ENCODE measurements at regions not wholly inside any gene's neighbourhood (a gene's known extent, or its start where the extent isn't known, plus 50 kb on each side); places are given as distances from the start of the nearest gene placed in this dataset.

DNA sequence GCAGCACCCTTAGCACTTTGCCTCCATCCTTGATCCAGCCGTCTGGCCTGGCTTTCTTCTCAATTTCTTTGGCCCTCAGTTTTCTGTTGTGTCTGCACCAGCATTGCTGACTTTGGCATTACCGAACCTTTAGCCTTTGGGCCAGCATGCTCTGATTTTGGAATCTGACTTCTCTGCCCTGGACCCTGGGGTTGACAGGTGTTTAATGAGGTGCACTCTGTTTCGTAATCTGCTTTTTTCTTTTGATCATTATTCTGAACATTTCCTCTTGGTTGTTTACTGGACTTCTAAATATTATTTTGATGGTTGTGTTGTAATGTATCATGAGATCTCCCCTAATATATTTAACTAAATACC lies 71.5 kb upstream of the ENPP6 start:
- Histone ChIP-seq H3K4me3 (ENCODE audit: low read depth in 2 of 2, low read length in 2 of 2) (no peak overlapping the region), H3K4me1 (ENCODE audit: control insufficient read depth, insufficient read depth, low read length) (no peaks in the 10 kb centered on the region; the same call in 1 of the 2 replicates), H3K36me3 (ENCODE audit: control insufficient read depth, insufficient read depth, low read length) (no peaks in the 10 kb centered on the region), H3K27ac (ENCODE audit: low read length) (no peak overlapping the region), H3K9me3 (ENCODE audit: control insufficient read depth, insufficient read depth, low read depth, low read length) (no peaks in the 10 kb centered on the region), H3K27me3 (ENCODE audit: control insufficient read depth, insufficient read depth, low read length) (no peaks in the 10 kb centered on the region)
- intact Hi-C loops (cut with micrococcal nuclease; ENCODE audit: unreplicated experiment) (loop anchor here (10.0 kb wide), 1 partner anchor 186 kb away; the partner anchor contains the start of gene IRF2), in situ Hi-C loops (cut with HindIII; ENCODE audit: low pct_unique_long_range_greater_than_20kb, low sequenced_read_pairs) (no loop called here)
- DNase-seq (ENCODE audit: low read depth, low spot score) (no peak), ATAC-seq (no peak)
- CTCF ChIA-PET = no interaction called here
- POLR2A ChIA-PET = no interaction called here
- no TSS peak for BruUV-seq (replicated peaks)
- TF ChIP-seq SIN3A (IDR thresholded peaks at IDR 0.05; ENCODE audit: borderline replicate concordance, insufficient read depth, low read depth, low read length) (no peak), POLR2AphosphoS5 (IDR thresholded peaks at IDR 0.05; ENCODE audit: low read depth, low read length) (no peak), TCF7L2 (IDR thresholded peaks at IDR 0.05; ENCODE audit: low read depth, low read length) (no peak)
- TF ChIP-seq, protein P1, sequence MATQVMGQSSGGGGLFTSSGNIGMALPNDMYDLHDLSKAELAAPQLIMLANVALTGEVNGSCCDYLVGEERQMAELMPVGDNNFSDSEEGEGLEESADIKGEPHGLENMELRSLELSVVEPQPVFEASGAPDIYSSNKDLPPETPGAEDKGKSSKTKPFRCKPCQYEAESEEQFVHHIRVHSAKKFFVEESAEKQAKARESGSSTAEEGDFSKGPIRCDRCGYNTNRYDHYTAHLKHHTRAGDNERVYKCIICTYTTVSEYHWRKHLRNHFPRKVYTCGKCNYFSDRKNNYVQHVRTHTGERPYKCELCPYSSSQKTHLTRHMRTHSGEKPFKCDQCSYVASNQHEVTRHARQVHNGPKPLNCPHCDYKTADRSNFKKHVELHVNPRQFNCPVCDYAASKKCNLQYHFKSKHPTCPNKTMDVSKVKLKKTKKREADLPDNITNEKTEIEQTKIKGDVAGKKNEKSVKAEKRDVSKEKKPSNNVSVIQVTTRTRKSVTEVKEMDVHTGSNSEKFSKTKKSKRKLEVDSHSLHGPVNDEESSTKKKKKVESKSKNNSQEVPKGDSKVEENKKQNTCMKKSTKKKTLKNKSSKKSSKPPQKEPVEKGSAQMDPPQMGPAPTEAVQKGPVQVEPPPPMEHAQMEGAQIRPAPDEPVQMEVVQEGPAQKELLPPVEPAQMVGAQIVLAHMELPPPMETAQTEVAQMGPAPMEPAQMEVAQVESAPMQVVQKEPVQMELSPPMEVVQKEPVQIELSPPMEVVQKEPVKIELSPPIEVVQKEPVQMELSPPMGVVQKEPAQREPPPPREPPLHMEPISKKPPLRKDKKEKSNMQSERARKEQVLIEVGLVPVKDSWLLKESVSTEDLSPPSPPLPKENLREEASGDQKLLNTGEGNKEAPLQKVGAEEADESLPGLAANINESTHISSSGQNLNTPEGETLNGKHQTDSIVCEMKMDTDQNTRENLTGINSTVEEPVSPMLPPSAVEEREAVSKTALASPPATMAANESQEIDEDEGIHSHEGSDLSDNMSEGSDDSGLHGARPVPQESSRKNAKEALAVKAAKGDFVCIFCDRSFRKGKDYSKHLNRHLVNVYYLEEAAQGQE (IDR thresholded peaks at IDR 0.05; ENCODE audit: insufficient read depth in 1 of 2, low read depth in 2 of 2, low read length in 1 of 2) = no peak
- TF ChIP-seq, protein P2, sequence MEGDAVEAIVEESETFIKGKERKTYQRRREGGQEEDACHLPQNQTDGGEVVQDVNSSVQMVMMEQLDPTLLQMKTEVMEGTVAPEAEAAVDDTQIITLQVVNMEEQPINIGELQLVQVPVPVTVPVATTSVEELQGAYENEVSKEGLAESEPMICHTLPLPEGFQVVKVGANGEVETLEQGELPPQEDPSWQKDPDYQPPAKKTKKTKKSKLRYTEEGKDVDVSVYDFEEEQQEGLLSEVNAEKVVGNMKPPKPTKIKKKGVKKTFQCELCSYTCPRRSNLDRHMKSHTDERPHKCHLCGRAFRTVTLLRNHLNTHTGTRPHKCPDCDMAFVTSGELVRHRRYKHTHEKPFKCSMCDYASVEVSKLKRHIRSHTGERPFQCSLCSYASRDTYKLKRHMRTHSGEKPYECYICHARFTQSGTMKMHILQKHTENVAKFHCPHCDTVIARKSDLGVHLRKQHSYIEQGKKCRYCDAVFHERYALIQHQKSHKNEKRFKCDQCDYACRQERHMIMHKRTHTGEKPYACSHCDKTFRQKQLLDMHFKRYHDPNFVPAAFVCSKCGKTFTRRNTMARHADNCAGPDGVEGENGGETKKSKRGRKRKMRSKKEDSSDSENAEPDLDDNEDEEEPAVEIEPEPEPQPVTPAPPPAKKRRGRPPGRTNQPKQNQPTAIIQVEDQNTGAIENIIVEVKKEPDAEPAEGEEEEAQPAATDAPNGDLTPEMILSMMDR (IDR thresholded peaks at IDR 0.05) = no peak

DNA sequence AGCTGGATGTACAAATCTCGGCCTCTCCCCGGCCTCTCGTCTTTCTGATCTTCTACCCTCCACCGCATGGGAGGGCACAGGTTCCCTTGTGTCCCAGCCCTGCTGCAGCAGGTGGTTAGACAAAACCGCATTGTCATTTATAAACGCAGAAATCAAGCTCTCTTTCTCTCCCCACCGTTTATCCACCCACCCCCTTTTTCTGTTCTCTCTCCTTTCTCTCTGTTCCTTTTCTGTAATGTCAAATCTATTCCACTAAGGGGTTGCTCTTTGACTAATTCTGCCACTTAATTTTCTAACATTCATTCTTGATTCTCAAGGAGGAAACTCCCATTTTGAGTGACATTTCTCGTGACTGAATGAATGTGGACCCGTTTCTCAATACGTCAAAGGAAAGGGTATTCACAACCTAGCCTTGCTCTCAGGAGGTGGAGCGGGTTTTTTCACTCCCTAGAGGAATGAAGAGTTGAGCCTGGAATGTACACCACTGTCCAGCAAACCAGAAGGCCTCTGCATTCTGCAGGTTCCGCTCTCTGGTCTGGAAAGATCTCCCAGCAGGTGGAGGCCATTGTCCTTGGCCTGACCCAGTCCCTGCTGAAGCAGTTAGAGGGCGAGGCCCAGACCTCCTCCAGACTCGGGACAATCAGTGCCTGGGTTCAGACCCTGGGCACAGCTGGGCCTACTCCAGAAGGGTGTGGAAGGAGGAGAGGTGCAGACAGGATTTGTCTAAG lies 70.9 kb upstream of the ENPP6 start:
- Histone ChIP-seq H3K27ac (ENCODE audit: low read length) (no peak overlapping the region), H3K4me3 (ENCODE audit: low read depth in 2 of 2, low read length in 2 of 2) (no peak overlapping the region), H3K27me3 (ENCODE audit: control insufficient read depth, insufficient read depth, low read length) (no peaks in the 10 kb centered on the region), H3K9me3 (ENCODE audit: control insufficient read depth, insufficient read depth, low read depth, low read length) (no peaks in the 10 kb centered on the region), H3K4me1 (ENCODE audit: control insufficient read depth, insufficient read depth, low read length) (no peaks in the 10 kb centered on the region; the same call in none of the 2 replicates), H3K36me3 (ENCODE audit: control insufficient read depth, insufficient read depth, low read length) (no peaks in the 10 kb centered on the region)
- no peak for TF ChIP-seq POLR2AphosphoS5 (IDR thresholded peaks at IDR 0.05; ENCODE audit: low read depth, low read length)
- no TSS peak for BruUV-seq (replicated peaks)
- no peak for DNase-seq (ENCODE audit: low read depth, low spot score)
- POLR2A ChIA-PET = no interaction called here
- in situ Hi-C loops (cut with HindIII; ENCODE audit: low pct_unique_long_range_greater_than_20kb, low sequenced_read_pairs) (no loop called here), intact Hi-C loops (cut with micrococcal nuclease; ENCODE audit: unreplicated experiment) (loop anchor here (10.0 kb wide), 1 partner anchor 186 kb away; the partner anchor contains the start of gene IRF2)
- CTCF ChIA-PET = no interaction called here
- ATAC-seq = peak; percentile 37; the same call in 1 of the 2 replicates

DNA sequence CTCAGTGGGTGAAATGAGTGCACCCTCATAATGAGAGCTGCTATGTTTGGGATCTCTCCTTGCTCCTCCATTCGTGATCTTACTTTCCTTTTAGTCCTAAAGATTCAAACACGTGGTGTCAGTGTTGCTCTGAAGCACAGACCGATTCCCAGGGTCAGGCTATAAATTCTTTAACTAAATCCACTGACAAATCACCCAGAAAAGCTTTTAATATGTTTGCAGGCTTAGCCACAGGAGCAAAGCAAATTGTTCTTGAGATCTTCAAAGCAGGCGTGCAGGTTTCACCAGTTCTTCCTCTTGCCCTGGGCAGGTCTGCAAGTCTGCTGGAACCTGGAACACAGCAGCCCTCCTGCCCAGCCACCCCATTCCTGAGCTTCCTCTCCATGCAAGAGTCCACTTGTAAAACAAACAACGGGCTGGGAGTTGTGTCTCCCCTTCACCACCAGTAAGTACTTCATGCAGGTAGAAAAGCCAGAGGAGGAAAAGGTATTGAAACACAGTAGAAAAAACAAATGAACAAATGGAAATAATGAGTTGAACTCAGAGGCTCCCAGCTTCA lies 70.1 kb upstream of the ENPP6 start:
- H3K27me3 ChIP-seq (ENCODE audit: control insufficient read depth, insufficient read depth, low read length) = no peaks in the 10 kb centered on the region
- in situ Hi-C loops (cut with HindIII; ENCODE audit: low pct_unique_long_range_greater_than_20kb, low sequenced_read_pairs) (no loop called here), intact Hi-C loops (cut with micrococcal nuclease; ENCODE audit: unreplicated experiment) (loop anchor here (10.0 kb wide), 1 partner anchor 187 kb away; the partner anchor contains the start of gene IRF2)
- H3K4me1 ChIP-seq (ENCODE audit: control insufficient read depth, insufficient read depth, low read length) = no peaks in the 10 kb centered on the region; the same call in none of the 2 replicates
- H3K27ac ChIP-seq (ENCODE audit: low read length) = no peak overlapping the region
- ChIA-PET CTCF (no interaction called here), POLR2A (no interaction called here)
- H3K9me3 ChIP-seq (ENCODE audit: control insufficient read depth, insufficient read depth, low read depth, low read length) = no peaks in the 10 kb centered on the region
- TF ChIP-seq, protein P2 (IDR thresholded peaks at IDR 0.05) = peak; percentile 42
- no peak for TF ChIP-seq SIN3A (IDR thresholded peaks at IDR 0.05; ENCODE audit: borderline replicate concordance, insufficient read depth, low read depth, low read length)
- BruUV-seq (replicated peaks) = no TSS peak
- H3K36me3 ChIP-seq (ENCODE audit: control insufficient read depth, insufficient read depth, low read length) = no peaks in the 10 kb centered on the region
- H3K4me3 ChIP-seq (ENCODE audit: low read depth in 2 of 2, low read length in 2 of 2) = no peak overlapping the region
- ATAC-seq (peak; percentile 65), DNase-seq (ENCODE audit: low read depth, low spot score) (no peak)

Data from Panc1 (cell line).